Right ventricle myocardium superior (tissue), 1 donor: ENCODE measurements at regions not wholly inside any gene's neighbourhood (a gene's known extent, or its start where the extent isn't known, plus 50 kb on each side); places are given as distances from the start of the nearest gene placed in this dataset.

Experiments used
- ATAC-seq: fragments of 200-7000 bp; cut with Tn5 transposase; one replicate; pipeline ENCODE4 v1.9.1; 2020; ENCODE audit warnings: mild to moderate bottlenecking; ENCODE audit not compliant: poor library complexity
- DNase-seq: peaks from one replicate; pipeline ENCODE4 v3.0.0-alpha.2; 2020
- intact Hi-C: fragments of 100-400 bp; cut with DNase I; formaldehyde crosslinking; loops from one replicate; pipeline ENCODE4 v1.11.2; 2022
- donor health status: DM: no; HTN: yes; CAD: no; lungs with severe emphysema.

GRCh38 chr1:239586128-239586527 lies 199.8 kb downstream of the CHRM3 start:
- no peak for ATAC-seq
- intact Hi-C loops, result no loop called here
- no peak for DNase-seq

GRCh38 chr1:239587066-239587465 lies 200.7 kb downstream of the CHRM3 start:
- intact Hi-C loops, result no loop called here
- ATAC-seq (no peak), DNase-seq (no peak)

GRCh38 chr1:239587574-239588369 lies 201.4 kb downstream of the CHRM3 start:
- ATAC-seq, result no peak
- intact Hi-C loops, result no loop called here

GRCh38 chr1:239590556-239590955 lies 204.2 kb downstream of the CHRM3 start:
- DNase-seq (no peak), ATAC-seq (no peak)
- intact Hi-C loops, result no loop called here

More at GRCh38 chr1:239587574-239588369, 201.4 kb downstream of the CHRM3 start:
- DNase-seq, result no peak

GRCh38 chr1:239593527-239593926 lies 207.2 kb downstream of the CHRM3 start:
- intact Hi-C loops, result no loop called here
- DNase-seq (no peak), ATAC-seq (no peak)

- ATAC-seq (no peak), DNase-seq (no peak)
- intact Hi-C loops, result no loop called here
These were observed 214.2 kb downstream of the CHRM3 start for GRCh38 chr1:239600588-239600987.

GRCh38 chr1:239601108-239601507 lies 214.7 kb downstream of the CHRM3 start:
- intact Hi-C loops, result no loop called here
- ATAC-seq (no peak), DNase-seq (no peak)

- intact Hi-C loops, result no loop called here
- no peak for ATAC-seq
- no peak for DNase-seq
These were observed 217.2 kb downstream of the CHRM3 start for GRCh38 chr1:239603530-239603929.

- ATAC-seq (no peak), DNase-seq (no peak)
- intact Hi-C loops, result no loop called here
These were observed 220.6 kb downstream of the CHRM3 start for GRCh38 chr1:239606850-239607400.

GRCh38 chr1:239608469-239608868 lies 222.1 kb downstream of the CHRM3 start:
- ATAC-seq, result no peak
- intact Hi-C loops, result no loop called here
- no peak for DNase-seq

- no peak for ATAC-seq
- no peak for DNase-seq
- intact Hi-C loops, result no loop called here
These were observed 226.0 kb downstream of the CHRM3 start for GRCh38 chr1:239612379-239612778.

- ATAC-seq (no peak), DNase-seq (no peak)
- intact Hi-C loops, result no loop called here
These were observed 230.3 kb downstream of the CHRM3 start for GRCh38 chr1:239616673-239617072.

- ATAC-seq, result no peak
- no peak for DNase-seq
- intact Hi-C loops, result no loop called here
These were observed 230.9 kb downstream of the CHRM3 start for GRCh38 chr1:239617259-239617658.

- intact Hi-C loops, result no loop called here
- DNase-seq, result no peak
- no peak for ATAC-seq
These were observed 231.4 kb downstream of the CHRM3 start for GRCh38 chr1:239617731-239618130.

GRCh38 chr1:239619190-239619589 lies 232.8 kb downstream of the CHRM3 start:
- ATAC-seq (no peak), DNase-seq (no peak)
- intact Hi-C loops, result no loop called here

GRCh38 chr1:239630767-239631166 lies 244.4 kb downstream of the CHRM3 start:
- ATAC-seq (no peak), DNase-seq (no peak)
- intact Hi-C loops, result no loop called here

- ATAC-seq (no peak), DNase-seq (no peak)
- intact Hi-C loops, result no loop called here
These were observed 247.1 kb downstream of the CHRM3 start for GRCh38 chr1:239633432-239633831.

- intact Hi-C loops, result no loop called here
- ATAC-seq (no peak), DNase-seq (no peak)
These were observed 248.9 kb downstream of the CHRM3 start for GRCh38 chr1:239635276-239635675.

- intact Hi-C loops, result no loop called here
- DNase-seq (no peak), ATAC-seq (no peak)
These were observed 250.0 kb downstream of the CHRM3 start for GRCh38 chr1:239636347-239636746.

GRCh38 chr1:239644604-239645003 lies 258.2 kb downstream of the CHRM3 start:
- DNase-seq (no peak), ATAC-seq (no peak)
- intact Hi-C loops, result no loop called here

GRCh38 chr1:239647045-239647444 lies 260.7 kb downstream of the CHRM3 start:
- ATAC-seq, result no peak
- no peak for DNase-seq
- intact Hi-C loops, result no loop called here
